Uterus (tissue), 2 donors: ENCODE measurements at regions not wholly inside any gene's neighbourhood (a gene's known extent, or its start where the extent isn't known, plus 50 kb on each side); places are given as distances from the start of the nearest gene placed in this dataset.

Experiments used
- CTCF ChIP-seq, 4 experiments: fragments of 200-600 bp in 2 of 4; fragments of 450-650 bp in 2 of 4; sonication (generic) in 2 of 4; IDR thresholded peaks; one replicate each; pipeline ENCODE4 v1.5.1; 2016 to 2019; ENCODE audit warnings: antibody characterized with exemption in 4 of 4, mild to moderate bottlenecking in 2 of 4, moderate library complexity in 1 of 4
- POLR2A ChIP-seq, 2 donors: fragments of 450-650 bp; IDR thresholded peaks; one replicate each; pipeline ENCODE4 v1.6.1; 2016; ENCODE audit warnings: antibody characterized with exemption in 2 of 2, mild to moderate bottlenecking in 1 of 2, moderate library complexity in 1 of 2

DNA sequence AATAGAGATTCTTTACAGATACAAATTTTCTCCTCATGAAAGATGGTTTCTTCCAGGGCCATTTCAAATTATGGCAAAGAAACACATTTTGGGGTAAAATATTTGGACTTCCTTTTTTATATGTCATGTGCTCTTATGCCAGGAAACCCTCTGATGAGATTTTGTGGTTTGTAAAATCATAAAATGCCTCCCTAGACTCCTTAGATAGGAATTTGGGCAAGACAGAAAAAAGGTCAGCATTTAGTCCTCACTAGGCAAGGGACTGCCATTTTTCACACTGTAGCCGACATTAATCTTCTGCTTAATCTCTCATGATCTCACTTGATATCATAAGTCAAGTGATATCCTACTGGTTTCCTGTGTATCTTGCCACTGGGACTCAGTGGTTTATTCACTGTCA, 286.4 kb downstream of the ARHGAP12 start:
- TF ChIP-seq POLR2A (IDR thresholded peaks at IDR 0.05) (no peak), CTCF (IDR thresholded peaks at IDR 0.05) (no peak)
